ENCODE measurements at regions not wholly inside any gene's neighbourhood (a gene's known extent, or its start where the extent isn't known, plus 50 kb on each side); places are given as distances from the start of the nearest gene placed in this dataset.
"Not testable (repeated sequence)": the region's sequence is repeated elsewhere in the genome, so short reads cannot be mapped to it uniquely, and the experiment has no call there.

DNA sequence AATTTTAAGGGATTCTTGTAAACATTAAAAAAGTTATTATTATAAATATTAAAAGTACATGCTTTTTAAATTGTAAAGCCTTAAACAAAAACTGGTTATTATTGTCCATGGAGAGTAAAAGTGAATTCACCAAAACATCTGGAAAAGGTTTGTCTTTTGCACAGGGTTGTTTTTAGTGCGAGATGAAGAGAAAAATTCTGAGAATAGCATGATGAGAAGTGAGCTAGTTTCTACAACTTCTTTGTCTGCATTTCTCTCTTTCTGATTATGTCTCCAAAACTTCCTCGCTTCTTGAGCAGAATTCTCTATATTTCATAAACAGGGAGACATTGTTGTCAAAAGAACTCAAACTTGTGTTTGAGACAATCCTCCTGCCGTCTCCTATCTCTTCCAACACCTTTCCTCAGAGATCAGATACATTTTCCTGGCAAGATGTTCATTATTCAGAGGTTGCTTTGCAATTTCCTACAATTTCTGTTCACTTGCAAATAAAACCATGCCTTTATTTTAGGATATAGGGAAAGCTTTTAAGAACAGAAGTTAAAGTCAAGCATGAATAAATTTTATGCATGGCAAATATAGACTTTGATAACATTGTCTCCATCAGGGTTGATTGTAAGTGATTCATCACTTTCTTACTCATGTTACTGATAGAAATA lies 372.1 kb upstream of the NPVF start:
- H3K4me1 Mint-ChIP-seq (ENCODE audit: low read depth) = no peaks in the 10 kb centered on the region
- DNase-seq = no peak
- H3K36me3 ChIP-seq (ENCODE audit: insufficient read depth, low read length) = no peaks in the 10 kb centered on the region
- ChIA-PET POLR2A (interaction anchor here (1.3 kb wide), 1 partner anchor 20 kb away, joined by 4 read pairs; no protein-coding TSS in a partner anchor), CTCF (no interaction called here)
- intact Hi-C loops (cut with DNase I, micrococcal nuclease) = no loop called here
- H3K4me1 ChIP-seq (ENCODE audit: insufficient read depth, low read length) = no peaks in the 10 kb centered on the region
- TF ChIP-seq, protein P1, sequence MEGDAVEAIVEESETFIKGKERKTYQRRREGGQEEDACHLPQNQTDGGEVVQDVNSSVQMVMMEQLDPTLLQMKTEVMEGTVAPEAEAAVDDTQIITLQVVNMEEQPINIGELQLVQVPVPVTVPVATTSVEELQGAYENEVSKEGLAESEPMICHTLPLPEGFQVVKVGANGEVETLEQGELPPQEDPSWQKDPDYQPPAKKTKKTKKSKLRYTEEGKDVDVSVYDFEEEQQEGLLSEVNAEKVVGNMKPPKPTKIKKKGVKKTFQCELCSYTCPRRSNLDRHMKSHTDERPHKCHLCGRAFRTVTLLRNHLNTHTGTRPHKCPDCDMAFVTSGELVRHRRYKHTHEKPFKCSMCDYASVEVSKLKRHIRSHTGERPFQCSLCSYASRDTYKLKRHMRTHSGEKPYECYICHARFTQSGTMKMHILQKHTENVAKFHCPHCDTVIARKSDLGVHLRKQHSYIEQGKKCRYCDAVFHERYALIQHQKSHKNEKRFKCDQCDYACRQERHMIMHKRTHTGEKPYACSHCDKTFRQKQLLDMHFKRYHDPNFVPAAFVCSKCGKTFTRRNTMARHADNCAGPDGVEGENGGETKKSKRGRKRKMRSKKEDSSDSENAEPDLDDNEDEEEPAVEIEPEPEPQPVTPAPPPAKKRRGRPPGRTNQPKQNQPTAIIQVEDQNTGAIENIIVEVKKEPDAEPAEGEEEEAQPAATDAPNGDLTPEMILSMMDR (IDR thresholded peaks at IDR 0.05) = no peak
- no peak overlapping the region for H3K4me3 ChIP-seq (ENCODE audit: low read length)
- no peaks in the 10 kb centered on the region for H3K9me3 Mint-ChIP-seq
- peaks cover 0 to 3% of the 10 kb centered on the region in 2 experiments for H3K9me3 ChIP-seq (ENCODE audit: control insufficient read depth in 1 of 2, insufficient read depth in 1 of 2, low read length in 2 of 2)
- no peak overlapping the region for H3K27ac ChIP-seq (ENCODE audit: low read depth in 1 of 2, low read length in 2 of 2)
- no peaks in the 10 kb centered on the region for H3K27me3 ChIP-seq (ENCODE audit: control insufficient read depth in 1 of 2, insufficient read depth in 2 of 2, low read length in 2 of 2)
- no peak overlapping the region for H3K27ac Mint-ChIP-seq
- no peak for ATAC-seq (ENCODE audit: poor library complexity)
- H3K36me3 Mint-ChIP-seq (ENCODE audit: low read depth) = no peaks in the 10 kb centered on the region
- no peak overlapping the region for H3K4me3 Mint-ChIP-seq
- H3K27me3 Mint-ChIP-seq = no peaks in the 10 kb centered on the region

DNA sequence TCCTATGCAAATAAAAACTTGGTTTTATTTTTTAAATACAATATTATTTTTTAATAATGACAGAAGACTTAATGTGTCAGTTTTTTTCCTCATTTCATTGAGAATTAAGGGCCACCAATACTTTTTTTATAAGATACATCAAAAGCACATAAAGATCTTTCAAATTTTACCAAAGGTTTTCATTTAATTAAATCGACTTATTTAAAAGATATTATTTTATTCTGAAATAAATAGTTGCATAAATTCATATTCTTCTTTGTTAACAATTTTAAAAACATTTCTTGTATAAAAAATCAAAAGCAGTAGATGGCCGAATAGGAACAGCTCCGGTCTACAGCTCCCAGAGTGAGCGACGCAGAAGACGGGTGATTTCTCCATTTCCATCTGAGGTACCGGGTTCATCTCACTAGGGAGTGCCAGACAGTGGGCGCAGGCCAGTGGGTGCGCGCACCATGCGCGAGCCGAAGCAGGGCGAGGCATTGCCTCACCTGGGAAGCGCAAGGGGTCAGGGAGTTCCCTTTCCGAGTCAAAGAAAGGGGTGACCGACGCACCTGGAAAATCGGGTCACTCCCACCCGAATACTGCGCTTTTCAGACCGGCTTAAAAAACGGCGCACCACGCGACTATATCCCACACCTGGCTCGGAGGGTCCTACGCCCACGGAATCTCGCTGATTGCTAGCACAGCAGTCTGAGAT lies 374.6 kb upstream of the NPVF start:
- ATAC-seq (ENCODE audit: poor library complexity); H3K27me3 ChIP-seq (ENCODE audit: control insufficient read depth in 1 of 2, insufficient read depth in 2 of 2, low read length in 2 of 2); DNase-seq; CTCF ChIA-PET; POLR2A ChIA-PET; H3K27me3 Mint-ChIP-seq; H3K27ac Mint-ChIP-seq; H3K9me3 ChIP-seq (ENCODE audit: control insufficient read depth in 1 of 2, insufficient read depth in 1 of 2, low read length in 2 of 2); H3K36me3 ChIP-seq (ENCODE audit: insufficient read depth, low read length); H3K27ac ChIP-seq (ENCODE audit: low read depth in 1 of 2, low read length in 2 of 2); H3K9me3 Mint-ChIP-seq; intact Hi-C loops (cut with DNase I, micrococcal nuclease); H3K36me3 Mint-ChIP-seq (ENCODE audit: low read depth); H3K4me1 ChIP-seq (ENCODE audit: insufficient read depth, low read length); H3K4me1 Mint-ChIP-seq (ENCODE audit: low read depth): not testable (repeated sequence)
- H3K4me3 Mint-ChIP-seq = peak overlapping the region; percentile 74
- peak overlapping the region; percentile 39 for H3K4me3 ChIP-seq (ENCODE audit: low read length)

DNA sequence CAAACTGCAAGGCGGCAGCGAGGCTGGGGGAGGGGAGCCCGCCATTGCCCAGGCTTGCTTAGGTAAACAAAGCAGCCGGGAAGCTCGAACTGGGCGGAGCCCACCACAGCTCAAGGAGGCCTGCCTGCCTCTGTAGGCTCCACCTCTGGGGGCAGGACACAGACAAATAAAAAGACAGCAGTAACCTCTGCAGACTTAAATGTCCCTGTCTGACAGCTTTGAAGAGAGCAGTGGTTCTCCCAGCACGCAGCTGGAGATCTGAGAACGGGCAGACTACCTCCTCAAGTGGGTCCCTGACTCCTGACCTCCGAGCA lies 375.1 kb upstream of the NPVF start:
- DNase-seq = peak in 2 of 14 experiments; percentile 2 to 11
- H3K27ac Mint-ChIP-seq = not testable (repeated sequence)
- peak overlapping the region; percentile 39 for H3K4me3 ChIP-seq (ENCODE audit: low read length)

DNA sequence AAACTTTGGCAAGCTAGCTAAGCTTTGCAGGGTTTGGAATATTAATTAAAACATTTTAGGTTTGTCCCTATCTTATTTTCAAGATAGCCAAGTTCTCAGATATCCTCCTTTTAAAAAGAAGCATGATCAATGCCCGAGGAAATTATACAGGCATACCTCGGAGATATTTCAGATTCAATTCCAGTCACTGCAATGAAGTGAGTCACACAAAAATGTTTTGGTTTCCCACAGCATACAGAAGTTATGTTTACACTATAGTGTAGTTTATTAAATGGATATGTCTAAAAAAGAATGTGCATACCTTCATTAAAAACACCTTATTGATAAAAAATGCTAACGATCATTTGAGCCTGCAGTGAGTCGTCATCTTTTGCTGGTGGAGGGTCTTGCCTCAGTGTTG lies 382.9 kb upstream of the NPVF start:
- no peak overlapping the region for H3K4me3 ChIP-seq (ENCODE audit: low read length)
- ChIA-PET CTCF (no interaction called here), POLR2A (no interaction called here)
- TF ChIP-seq, protein P1 (IDR thresholded peaks at IDR 0.05) = no peak
- H3K9me3 ChIP-seq (ENCODE audit: control insufficient read depth in 1 of 2, insufficient read depth in 1 of 2, low read length in 2 of 2) = no peaks in the 10 kb centered on the region
- Mint-ChIP-seq H3K27me3 (no peaks in the 10 kb centered on the region), H3K27ac (no peak overlapping the region), H3K36me3 (ENCODE audit: low read depth) (peaks cover 3% of the 10 kb centered on the region), H3K4me3 (no peak overlapping the region), H3K4me1 (ENCODE audit: low read depth) (peaks cover 45% of the 10 kb centered on the region), H3K9me3 (peaks cover 8% of the 10 kb centered on the region)
- no peaks in the 10 kb centered on the region for H3K27me3 ChIP-seq (ENCODE audit: control insufficient read depth in 1 of 2, insufficient read depth in 2 of 2, low read length in 2 of 2)
- intact Hi-C loops (cut with DNase I, micrococcal nuclease) = no loop called here
- ATAC-seq (ENCODE audit: poor library complexity) (no peak), DNase-seq (no peak)
- H3K27ac ChIP-seq (ENCODE audit: low read depth in 1 of 2, low read length in 2 of 2) = no peak overlapping the region
- H3K4me1 ChIP-seq (ENCODE audit: insufficient read depth, low read length) = peaks cover 5% of the 10 kb centered on the region
- no peaks in the 10 kb centered on the region for H3K36me3 ChIP-seq (ENCODE audit: insufficient read depth, low read length)

More for the DNA sequence above, 375.1 kb upstream of the NPVF start:
- H3K9me3 Mint-ChIP-seq; H3K36me3 ChIP-seq (ENCODE audit: insufficient read depth, low read length); H3K9me3 ChIP-seq (ENCODE audit: control insufficient read depth in 1 of 2, insufficient read depth in 1 of 2, low read length in 2 of 2); H3K27ac ChIP-seq (ENCODE audit: low read depth in 1 of 2, low read length in 2 of 2); H3K4me1 ChIP-seq (ENCODE audit: insufficient read depth, low read length); H3K36me3 Mint-ChIP-seq (ENCODE audit: low read depth); H3K27me3 Mint-ChIP-seq; ATAC-seq (ENCODE audit: poor library complexity); H3K4me1 Mint-ChIP-seq (ENCODE audit: low read depth); POLR2A ChIA-PET; CTCF ChIA-PET; H3K27me3 ChIP-seq (ENCODE audit: control insufficient read depth in 1 of 2, insufficient read depth in 2 of 2, low read length in 2 of 2); intact Hi-C loops (cut with DNase I, micrococcal nuclease): not testable (repeated sequence)
- H3K4me3 Mint-ChIP-seq = peak overlapping the region; percentile 74
